HepG2 (cell line): ENCODE measurements at regions not wholly inside any gene's neighbourhood (a gene's known extent, or its start where the extent isn't known, plus 50 kb on each side); places are given as distances from the start of the nearest gene placed in this dataset.

Source experiments
- ATAC-seq: fragments of 200-7000 bp; cut with Tn5 transposase; 3 replicates; pipeline ENCODE4 v1.9.1; 2020; ENCODE audit warnings: mild to moderate bottlenecking, moderate library complexity
- BruUV-seq: library from RNA; stranded (reverse); fragments of 400-500 nt; replicated peaks from 2 replicates; lab custom pipeline; 2021; lab: Mats Ljungman, UMichigan
- CTCF ChIA-PET: fragments of 300-600 bp; formaldehyde crosslinking; extraction: SDS; loops from one replicate; lab custom pipeline; 2021; ENCODE audit warnings: low total read pairs, inconsistent platforms, low intra/inter-chr PET ratio; lab: Yijun Ruan, JAX
- POLR2A ChIA-PET: fragments of 350-600 bp; sonication (Branson Sonifier 250); formaldehyde crosslinking; loops from one replicate; lab custom pipeline; 2020; ENCODE audit warnings: antibody characterized with exemption, inconsistent platforms; lab: Yijun Ruan, JAX
- DNase-seq: peaks from one replicate; pipeline ENCODE4 v3.0.0-alpha.2; 2015; ENCODE audit warnings: low spot score
- FAIRE-seq: peaks from 3 replicates; lab custom pipeline; 2011; peaks lifted over from hg19 to GRCh38; lab: Jason Lieb, UNC
- H2AFZ ChIP-seq: one replicate; pipeline ENCODE4 v1.6.1; 2011; ENCODE audit warnings: low read length, inconsistent platforms
- H3K27ac ChIP-seq: fragments of 300-600 bp; 3 replicates; pipeline ENCODE4 v1.8.0; 2011; ENCODE audit warnings: mixed run types, mild to moderate bottlenecking, mixed read lengths, low read length, inconsistent platforms; ENCODE audit not compliant: insufficient read depth; ENCODE audit errors: extremely low read length
- H3K27me3 ChIP-seq, 2 experiments: fragments of 200-600 bp in 1 of 2; 2 replicates in 1 of 2; 3 replicates in 1 of 2; pipeline versions ENCODE4 v1.6.0 to v1.8.0; 2011; ENCODE audit warnings: low read length in 2 of 2, mild to moderate bottlenecking in 2 of 2, moderate library complexity in 2 of 2, inconsistent platforms in 1 of 2; ENCODE audit not compliant: insufficient read depth in 2 of 2, control insufficient read depth in 1 of 2
- H3K36me3 ChIP-seq, 2 experiments: fragments of 200-600 bp in 1 of 2; replicated peaks in 1 of 2; 2 replicates in 1 of 2; 3 replicates in 1 of 2; pipeline versions ENCODE4 v1.5.1 to v1.8.0; 2011; ENCODE audit warnings: low read length in 2 of 2, inconsistent platforms in 1 of 2; ENCODE audit not compliant: insufficient read depth in 2 of 2, control insufficient read depth in 1 of 2
- H3K4me1 ChIP-seq: 2 replicates; pipeline ENCODE4 v1.5.1; 2012; ENCODE audit warnings: low read length, inconsistent platforms; ENCODE audit not compliant: insufficient read depth
- H3K4me2 ChIP-seq: 2 replicates; pipeline ENCODE4 v1.6.0; 2011; ENCODE audit warnings: low read depth, low read length, inconsistent platforms
- H3K4me3 ChIP-seq, 3 experiments: fragments of 200-600 bp in 1 of 3; sonication (generic), shearing (Covaris generic) in 1 of 3; replicated peaks in 1 of 3; 2 replicates each; pipeline ENCODE4 v1.5.1; 2011 to 2016; ENCODE audit warnings: low read length in 3 of 3, inconsistent platforms in 2 of 3, low read depth in 2 of 3, mild to moderate bottlenecking in 2 of 3, control low read depth in 1 of 3, mixed read lengths in 1 of 3; ENCODE audit not compliant: insufficient read depth in 1 of 3
- H3K79me2 ChIP-seq: one replicate; pipeline ENCODE4 v1.6.1; 2011; ENCODE audit warnings: low read length, inconsistent platforms; ENCODE audit not compliant: insufficient read depth
- H3K9ac ChIP-seq: 2 replicates; pipeline ENCODE4 v1.6.0; 2011; ENCODE audit warnings: mild to moderate bottlenecking, low read depth, low read length, inconsistent platforms; ENCODE audit not compliant: insufficient read depth
- H3K9me3 ChIP-seq: 2 replicates; pipeline ENCODE4 v1.5.1; 2012; ENCODE audit warnings: mild to moderate bottlenecking, low read length
- H4K20me1 ChIP-seq: 2 replicates; pipeline ENCODE4 v1.6.0; 2011; ENCODE audit warnings: inconsistent platforms, mild to moderate bottlenecking, low read length, moderate library complexity; ENCODE audit not compliant: insufficient read depth
- GPN1 ChIP-seq: sonication (generic); formaldehyde crosslinking; IDR thresholded peaks from 2 replicates; pipeline ENCODE4 v1.5.1; 2020; ENCODE audit warnings: missing genetic modification reagents, borderline replicate concordance
- KLF6 ChIP-seq: IDR thresholded peaks from 2 replicates; pipeline ENCODE4 v1.8.0; 2016; ENCODE audit warnings: missing biosample characterization, missing genetic modification reagents
- MED8 ChIP-seq: sonication (generic); formaldehyde crosslinking; IDR thresholded peaks from 2 replicates; pipeline ENCODE4 v1.8.1; 2023; ENCODE audit warnings: mild to moderate bottlenecking, missing genetic modification reagents; ENCODE audit not compliant: insufficient replicate concordance
- MTA3 ChIP-seq: sonication (generic); formaldehyde crosslinking; IDR thresholded peaks from 2 replicates; pipeline ENCODE4 v1.4.0; 2020; ENCODE audit warnings: missing genetic modification reagents
- PRDM4 ChIP-seq: sonication (generic); formaldehyde crosslinking; IDR thresholded peaks from 2 replicates; pipeline ENCODE4 v1.9.0; 2021; ENCODE audit warnings: missing genetic modification reagents, borderline replicate concordance
- PTBP1 ChIP-seq: fragments of 200-400 bp; formaldehyde crosslinking; IDR thresholded peaks from 2 replicates; pipeline ENCODE4 v1.6.1; 2018; ENCODE audit warnings: low read length, low read depth; ENCODE audit not compliant: poor library complexity, severe bottlenecking
- SNAPC2 ChIP-seq: sonication (generic); formaldehyde crosslinking; IDR thresholded peaks from 2 replicates; pipeline ENCODE4 v1.8.1; 2022; ENCODE audit warnings: mild to moderate bottlenecking, missing genetic modification reagents
- SUZ12 ChIP-seq: fragments of 150-350 bp; IDR thresholded peaks from 2 replicates; pipeline ENCODE4 v1.6.1; 2014; ENCODE audit warnings: low read depth, low read length
- ZBTB1 ChIP-seq: sonication (generic); formaldehyde crosslinking; IDR thresholded peaks from 2 replicates; pipeline ENCODE4 v1.4.0; 2020; ENCODE audit warnings: missing genetic modification reagents, borderline replicate concordance
- ZEB1 ChIP-seq: IDR thresholded peaks from 2 replicates; pipeline ENCODE4 v1.6.1; 2012; ENCODE audit warnings: mild to moderate bottlenecking, low read depth, inconsistent platforms; ENCODE audit not compliant: insufficient replicate concordance
- ZFP36 ChIP-seq: fragments of 150-350 bp; IDR thresholded peaks from 2 replicates; pipeline ENCODE4 v1.6.1; 2018; ENCODE audit warnings: borderline replicate concordance, low read length, low read depth; ENCODE audit not compliant: partially characterized antibody
- ZNF121 ChIP-seq: sonication (generic); formaldehyde crosslinking; IDR thresholded peaks from 2 replicates; pipeline ENCODE4 v1.5.0; 2020; ENCODE audit warnings: mild to moderate bottlenecking, missing genetic modification reagents
- ZNF180 ChIP-seq: sonication (generic); formaldehyde crosslinking; IDR thresholded peaks from 2 replicates; pipeline ENCODE4 v1.4.0; 2020; ENCODE audit warnings: low read depth, missing genetic modification reagents, borderline replicate concordance
- ZNF598 ChIP-seq: sonication (generic); formaldehyde crosslinking; IDR thresholded peaks from 2 replicates; pipeline ENCODE4 v1.5.1; 2020; ENCODE audit warnings: mild to moderate bottlenecking, missing genetic modification reagents, borderline replicate concordance
- ZNF639 ChIP-seq: conservative IDR thresholded peaks from 2 replicates; pipeline ENCODE4 v1.6.1; 2018; ENCODE audit warnings: missing genetic modification reagents
- WGBS: methylation state at CpG from one replicate; pipeline ENCODE4 v1.1.6; 2017; ENCODE audit warnings: low lambda C conversion rate; 5-methylcytosine and 5-hydroxymethylcytosine counted together
- in situ Hi-C: cut with HindIII; loops from 2 replicates; pipeline ENCODE4 v1.10.0; 2017; ENCODE audit warnings: low pct_unique_long_range_greater_than_20kb; ENCODE audit not compliant: extremely low pct_ligation_motif_present
- intact Hi-C: fragments of 100-400 bp; cut with micrococcal nuclease; formaldehyde crosslinking; loops from one replicate; pipeline ENCODE4 v1.10.0; 2022; ENCODE audit not compliant: unreplicated experiment

- BruUV-seq, result no TSS peak
- intact Hi-C loops, result no loop called here
- POLR2A ChIA-PET, result no interaction called here
Measured at GRCh38 chr9:26145938-26146337, 467.7 kb upstream of the TUSC1 start.

GRCh38 chr9:26142631-26143030 is 464.4 kb upstream of the TUSC1 start:
- in situ Hi-C loops, result no loop called here
- no peak for TF ChIP-seq ZEB1
- no peak for TF ChIP-seq MED8 (CRISPR knock-in tag)
- TF ChIP-seq ZBTB1 (CRISPR knock-in tag), result no peak
- TF ChIP-seq PRDM4 (CRISPR knock-in tag), result no peak
- no peak for TF ChIP-seq PTBP1
- TF ChIP-seq ZNF598 (CRISPR knock-in tag), result no peak
- TF ChIP-seq SUZ12, result no peak
- TF ChIP-seq MTA3 (CRISPR knock-in tag), result no peak
- TF ChIP-seq SNAPC2, result no peak
- no peak for TF ChIP-seq ZNF121 (CRISPR knock-in tag)
- TF ChIP-seq ZFP36, result no peak
- TF ChIP-seq GPN1 (CRISPR knock-in tag), result no peak
- TF ChIP-seq KLF6, result no peak

More at GRCh38 chr9:26145938-26146337, 467.7 kb upstream of the TUSC1 start:
- FAIRE-seq (no peak), ATAC-seq (no peak), DNase-seq (no peak)
- in situ Hi-C loops, result no loop called here
- Histone ChIP-seq H2AFZ (no peak overlapping the region), H4K20me1 (no peaks in the 10 kb centered on the region), H3K9ac (no peak overlapping the region), H3K4me2 (no peak overlapping the region), H3K36me3 (no peaks in the 10 kb centered on the region), H3K79me2 (no peaks in the 10 kb centered on the region), H3K27me3 (no peaks in the 10 kb centered on the region), H3K4me3 (no peak overlapping the region), H3K27ac (no peak overlapping the region), H3K4me1 (no peaks in the 10 kb centered on the region), H3K9me3 (no peaks in the 10 kb centered on the region)
- WGBS, result 39% methylated on average over 9 of the region's 10 CpGs
- TF ChIP-seq ZNF639 (CRISPR knock-in tag), result no peak
- TF ChIP-seq ZNF180, result no peak
- CTCF ChIA-PET, result no interaction called here

More at GRCh38 chr9:26142631-26143030, 464.4 kb upstream of the TUSC1 start:
- no peaks in the 10 kb centered on the region for H3K27me3 ChIP-seq
- H2AFZ ChIP-seq, result no peak overlapping the region
- ATAC-seq (no peak), FAIRE-seq (no peak), DNase-seq (no peak)
- 53% methylated on average over 6 of the region's 6 CpGs for WGBS
- no peak overlapping the region for H3K4me3 ChIP-seq
- intact Hi-C loops, result no loop called here
- H3K4me2 ChIP-seq, result no peak overlapping the region
- no peaks in the 10 kb centered on the region for H3K79me2 ChIP-seq
- POLR2A ChIA-PET, result no interaction called here
- no peaks in the 10 kb centered on the region for H3K4me1 ChIP-seq
- no TSS peak for BruUV-seq
- H3K9ac ChIP-seq, result no peak overlapping the region
- no peak overlapping the region for H3K27ac ChIP-seq
- H3K9me3 ChIP-seq, result no peaks in the 10 kb centered on the region
- no peaks in the 10 kb centered on the region for H3K36me3 ChIP-seq
- CTCF ChIA-PET, result no interaction called here
- no peaks in the 10 kb centered on the region for H4K20me1 ChIP-seq
